Body of pancreas (tissue), 4 donors: ENCODE measurements at regions not wholly inside any gene's neighbourhood (a gene's known extent, or its start where the extent isn't known, plus 50 kb on each side); places are given as distances from the start of the nearest gene placed in this dataset.

Experiments used
- ATAC-seq: fragments of 150-250 bp; one replicate; pipeline ENCODE4 v1.9.1; 2016
- DNase-seq, 4 donors: peaks; one replicate each; pipeline ENCODE4 v3.0.0-alpha.2; 2019
- H3K27ac ChIP-seq, 4 donors: fragments of 200-600 bp; sonication (generic); 1 replicate in 3 of 4; 2 replicates in 1 of 4; pipeline versions ENCODE4 v1.5.1 to v1.6.1; 2016 to 2019; ENCODE audit warnings: mild to moderate bottlenecking in 1 of 4, mixed read lengths in 1 of 4, moderate library complexity in 1 of 4
- H3K27me3 ChIP-seq, 2 donors: fragments of 200-600 bp; sonication (generic); one replicate each; pipeline ENCODE4 v1.6.0; 2016; ENCODE audit warnings: mild to moderate bottlenecking in 1 of 2
- H3K36me3 ChIP-seq, 2 donors: fragments of 200-600 bp; sonication (generic); replicated peaks in 1 of 2; 2 replicates each; pipeline ENCODE4 v1.5.1; 2016; ENCODE audit warnings: low read depth in 2 of 2; ENCODE audit not compliant: insufficient read depth in 1 of 2
- H3K4me1 ChIP-seq: fragments of 200-600 bp; sonication (generic); one replicate; pipeline ENCODE4 v1.6.0; 2016
- H3K4me3 ChIP-seq, 2 donors: fragments of 200-600 bp; sonication (generic); 1 replicate in 1 of 2; 2 replicates in 1 of 2; pipeline ENCODE4 v1.5.1; 2016 to 2019
- H3K9me3 ChIP-seq, 3 donors: fragments of 200-600 bp; sonication (generic); 1 replicate in 2 of 3; 2 replicates in 1 of 3; pipeline ENCODE4 v1.5.1; 2016
- CTCF ChIP-seq, 7 experiments: fragments of 450-650 bp in 4 of 7; fragments of 200-600 bp in 3 of 7; sonication (generic) in 3 of 7; IDR thresholded peaks; one replicate each; pipeline ENCODE4 v1.5.1; 2016 to 2019; ENCODE audit warnings: antibody characterized with exemption in 7 of 7
- POLR2A ChIP-seq, 3 donors: fragments of 450-650 bp; IDR thresholded peaks; one replicate each; pipeline ENCODE4 v1.6.1; 2016; ENCODE audit warnings: antibody characterized with exemption in 3 of 3, mild to moderate bottlenecking in 2 of 3
- WGBS, 2 donors: methylation state at CpG; one replicate each; pipeline ENCODE4 v1.1.5; 2017; 5-methylcytosine and 5-hydroxymethylcytosine counted together
- intact Hi-C: fragments of 100-400 bp; cut with DNase I; formaldehyde crosslinking; loops from one replicate; pipeline ENCODE4 v1.15.1; 2023

- intact Hi-C loops = no loop called here
- ATAC-seq (no peak), DNase-seq (no peak)
- H3K27me3 ChIP-seq = no peaks in the 10 kb centered on the region
- no peaks in the 10 kb centered on the region for H3K36me3 ChIP-seq
- no peaks in the 10 kb centered on the region for H3K9me3 ChIP-seq
- TF ChIP-seq CTCF (IDR thresholded peaks at IDR 0.05) = no peak
- no peak for TF ChIP-seq POLR2A (IDR thresholded peaks at IDR 0.05)
- H3K4me3 ChIP-seq = no peak overlapping the region
- H3K27ac ChIP-seq = no peak overlapping the region
- H3K4me1 ChIP-seq = no peaks in the 10 kb centered on the region
- 57 to 66% methylated on average over 3 of the region's 3 CpGs for WGBS, 2 donors
Observed at GRCh38 chr18:4906856-4907255, 290.2 kb downstream of the AKAIN1 start.

- H3K27ac ChIP-seq = no peak overlapping the region
- H3K36me3 ChIP-seq = no peaks in the 10 kb centered on the region
- H3K27me3 ChIP-seq = no peaks in the 10 kb centered on the region
- ATAC-seq = no peak
- no peak for DNase-seq
- intact Hi-C loops = no loop called here
- no peak for TF ChIP-seq CTCF (IDR thresholded peaks at IDR 0.05)
- TF ChIP-seq POLR2A (IDR thresholded peaks at IDR 0.05) = no peak
- 22 to 34% methylated on average over 6 of the region's 6 CpGs for WGBS, 2 donors
- peaks cover 0 to 11% (median 0%) of the 10 kb centered on the region in 3 donors for H3K9me3 ChIP-seq
- H3K4me3 ChIP-seq = no peak overlapping the region
- no peaks in the 10 kb centered on the region for H3K4me1 ChIP-seq
Observed at GRCh38 chr18:4888251-4889040, 308.6 kb downstream of the AKAIN1 start.

GRCh38 chr18:4878480-4878879 is 318.6 kb downstream of the AKAIN1 start:
- no peak for DNase-seq
- ATAC-seq = no peak
- Histone ChIP-seq H3K36me3 (no peaks in the 10 kb centered on the region), H3K4me3 (no peak overlapping the region), H3K27me3 (no peaks in the 10 kb centered on the region), H3K4me1 (no peaks in the 10 kb centered on the region), H3K9me3 (no peaks in the 10 kb centered on the region), H3K27ac (no peak overlapping the region)
- no peak for TF ChIP-seq CTCF (IDR thresholded peaks at IDR 0.05)
- no peak for TF ChIP-seq POLR2A (IDR thresholded peaks at IDR 0.05)
- WGBS, 2 donors = 53 to 61% methylated on average over 4 of the region's 4 CpGs
- intact Hi-C loops = no loop called here

- Histone ChIP-seq H3K27ac (no peak overlapping the region), H3K27me3 (no peaks in the 10 kb centered on the region), H3K4me1 (no peaks in the 10 kb centered on the region), H3K36me3 (no peaks in the 10 kb centered on the region), H3K4me3 (no peak overlapping the region), H3K9me3 (no peaks in the 10 kb centered on the region)
- ATAC-seq (no peak), DNase-seq (no peak)
- intact Hi-C loops = no loop called here
- TF ChIP-seq POLR2A (IDR thresholded peaks at IDR 0.05) = no peak
- TF ChIP-seq CTCF (IDR thresholded peaks at IDR 0.05) = no peak
Observed at GRCh38 chr18:4871197-4871596, 325.9 kb downstream of the AKAIN1 start.

- ATAC-seq (no peak), DNase-seq (no peak)
- Histone ChIP-seq H3K4me3 (no peak overlapping the region), H3K9me3 (no peaks in the 10 kb centered on the region), H3K27ac (no peak overlapping the region), H3K27me3 (no peaks in the 10 kb centered on the region), H3K4me1 (no peaks in the 10 kb centered on the region), H3K36me3 (no peaks in the 10 kb centered on the region)
- intact Hi-C loops = no loop called here
- TF ChIP-seq POLR2A (IDR thresholded peaks at IDR 0.05) (no peak), CTCF (IDR thresholded peaks at IDR 0.05) (no peak)
- 49 to 63% methylated on average over 4 of the region's 4 CpGs for WGBS, 2 donors
Observed at GRCh38 chr18:4870177-4870773, 326.8 kb downstream of the AKAIN1 start.
